MV-4-11 (cell line): ENCODE measurements at regions not wholly inside any gene's neighbourhood (a gene's known extent, or its start where the extent isn't known, plus 50 kb on each side); places are given as distances from the start of the nearest gene placed in this dataset.

Experiments used
- DNase-seq: peaks from one replicate; lab custom pipeline; 2025; lab: John Stamatoyannopoulos, UW

DNA sequence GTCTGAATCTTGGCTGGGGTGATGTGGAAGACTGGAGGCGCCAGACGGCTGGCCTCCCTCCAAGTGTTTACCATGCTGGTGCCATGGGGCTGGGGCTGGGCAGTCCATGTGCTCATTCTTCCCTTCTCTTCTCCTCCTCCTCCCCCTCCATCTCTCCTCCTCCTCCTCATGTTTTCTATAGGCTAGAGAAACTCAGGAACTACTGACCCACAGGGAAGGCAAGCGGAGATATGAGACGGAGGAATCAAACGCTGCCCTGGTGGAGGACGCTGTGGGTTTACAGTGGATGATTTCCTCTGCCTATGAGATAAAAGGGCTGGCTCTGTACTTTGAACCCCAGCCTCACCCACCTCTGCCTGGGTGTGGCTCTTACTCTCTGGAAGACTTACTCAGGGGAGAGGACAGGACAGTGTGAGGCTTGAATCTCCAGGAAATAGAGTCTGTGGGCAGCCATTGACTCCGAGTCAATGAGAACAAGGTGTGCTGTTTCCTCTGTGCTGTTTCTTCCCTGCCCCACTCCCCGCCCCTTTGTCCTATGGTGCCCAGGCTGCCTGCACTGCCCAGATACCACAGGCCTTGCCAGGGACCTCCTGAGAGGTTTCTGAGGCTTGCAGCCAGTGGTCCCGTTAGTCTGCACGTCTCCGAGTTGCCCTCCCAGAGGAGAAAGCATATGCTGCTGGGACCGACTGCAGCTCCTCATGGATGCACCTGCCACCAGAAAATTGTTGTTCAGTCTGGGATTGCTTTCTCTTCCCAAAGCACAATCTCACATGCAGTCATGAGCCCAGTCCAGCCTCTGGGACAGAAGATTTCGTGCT is 132.6 kb upstream of the ARHGAP5 start:
- DNase-seq, result no peak

DNA sequence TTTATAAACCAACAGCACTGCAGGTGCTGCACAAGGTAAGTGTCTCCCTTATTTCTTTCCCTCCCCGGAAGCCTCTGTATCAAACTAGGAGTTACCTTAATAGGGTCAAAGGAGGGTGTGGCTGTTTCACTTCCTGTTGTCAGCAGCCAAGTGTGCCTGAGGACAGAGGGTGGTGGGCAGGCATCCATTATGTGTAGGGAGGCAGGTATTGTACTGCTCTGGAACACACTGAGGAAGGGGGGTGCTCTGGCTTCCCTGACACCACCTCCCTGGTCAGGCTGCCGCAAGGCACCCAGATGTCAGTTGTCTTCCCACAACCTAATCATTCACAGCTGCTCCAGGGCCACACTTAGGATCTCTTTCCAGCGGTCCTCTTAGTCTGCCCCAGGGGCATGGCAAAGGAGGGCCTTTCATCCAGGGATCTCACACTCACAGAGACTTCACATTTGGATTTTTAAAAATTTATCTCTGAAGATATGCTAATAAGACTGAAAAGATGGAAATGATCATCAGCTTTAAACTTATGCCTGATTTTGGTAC is 132.0 kb upstream of the ARHGAP5 start:
- no peak for DNase-seq

DNA sequence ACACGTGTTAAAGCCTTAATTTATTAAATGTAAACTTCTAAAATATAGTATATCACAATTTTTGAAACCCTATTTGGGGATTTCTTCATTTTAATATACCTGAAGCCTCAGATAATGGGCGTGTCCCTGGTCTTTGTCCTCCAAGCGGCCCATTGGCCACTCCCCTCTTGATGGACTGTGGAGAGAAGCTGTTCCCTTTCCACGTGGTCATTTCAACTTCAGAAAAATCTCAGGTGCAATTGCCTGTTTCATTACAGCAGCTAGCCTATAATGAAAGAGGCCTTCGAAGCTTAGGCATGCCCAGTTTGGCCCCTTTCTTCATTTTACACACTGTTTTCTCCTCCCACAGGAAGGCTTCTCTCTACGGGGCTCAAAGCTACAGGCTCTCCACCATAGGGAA is 131.4 kb upstream of the ARHGAP5 start:
- no peak for DNase-seq

DNA sequence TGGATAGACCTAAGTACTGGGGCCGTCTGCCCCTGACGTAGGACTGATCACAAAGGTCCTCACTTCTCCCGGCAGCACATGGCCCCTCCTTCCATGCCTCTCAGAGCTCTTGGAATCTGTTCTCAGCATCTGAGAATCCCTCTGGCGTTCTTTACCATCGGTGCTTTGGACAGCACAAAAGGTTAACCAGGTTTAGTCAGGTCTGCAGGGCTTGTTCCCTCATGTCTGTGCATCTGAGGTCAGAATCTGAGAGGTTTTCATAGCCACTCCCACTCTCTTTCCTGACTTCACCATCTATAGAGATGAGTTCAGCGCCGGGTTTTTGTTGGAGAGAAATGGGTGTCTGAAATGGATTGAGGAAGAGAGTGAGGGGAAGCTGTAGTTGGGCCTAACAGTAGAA is 130.0 kb upstream of the ARHGAP5 start:
- no peak for DNase-seq

DNA sequence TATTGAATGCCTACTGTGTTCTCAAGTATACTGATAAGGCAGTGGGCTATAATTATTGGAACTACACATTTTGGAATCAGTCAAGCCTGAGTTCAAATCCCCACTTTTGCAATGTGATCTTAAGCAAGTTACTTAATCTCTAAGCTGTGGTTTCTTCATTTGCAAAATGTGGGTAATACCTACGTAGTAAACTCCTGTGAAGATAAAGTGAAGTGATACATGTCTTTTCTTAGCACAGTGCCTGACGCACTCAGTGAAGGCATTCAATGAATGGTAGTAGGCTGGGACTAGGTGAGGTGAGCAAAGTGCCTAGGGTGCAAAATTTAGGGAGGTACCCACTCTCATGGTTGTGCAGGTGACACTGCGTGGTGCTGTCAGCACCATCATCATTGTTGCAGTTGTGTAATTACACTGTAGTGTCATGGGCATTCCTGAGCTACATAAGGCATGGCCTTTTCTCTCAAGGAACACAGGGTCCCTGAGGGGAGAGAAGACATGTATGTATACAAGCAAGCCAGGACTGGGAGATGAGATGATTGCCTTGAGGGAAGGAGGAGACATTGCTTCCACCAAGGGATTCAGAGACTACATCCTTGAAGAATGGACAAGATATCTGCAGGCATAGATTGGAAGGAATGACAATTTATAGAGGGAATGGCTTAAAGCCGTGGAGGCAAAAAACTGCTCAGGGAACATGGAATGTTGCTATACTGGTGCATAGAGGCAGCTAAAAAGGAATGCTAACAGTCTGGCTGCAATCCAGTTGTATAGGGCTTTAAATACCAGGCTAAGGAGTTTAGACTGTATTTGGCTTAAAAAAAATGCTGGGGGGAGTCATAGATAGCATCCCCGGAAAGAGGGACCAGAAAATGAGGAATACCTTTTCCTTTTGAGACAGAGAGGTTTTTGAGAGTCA is 129.2 kb upstream of the ARHGAP5 start:
- DNase-seq, result no peak

DNA sequence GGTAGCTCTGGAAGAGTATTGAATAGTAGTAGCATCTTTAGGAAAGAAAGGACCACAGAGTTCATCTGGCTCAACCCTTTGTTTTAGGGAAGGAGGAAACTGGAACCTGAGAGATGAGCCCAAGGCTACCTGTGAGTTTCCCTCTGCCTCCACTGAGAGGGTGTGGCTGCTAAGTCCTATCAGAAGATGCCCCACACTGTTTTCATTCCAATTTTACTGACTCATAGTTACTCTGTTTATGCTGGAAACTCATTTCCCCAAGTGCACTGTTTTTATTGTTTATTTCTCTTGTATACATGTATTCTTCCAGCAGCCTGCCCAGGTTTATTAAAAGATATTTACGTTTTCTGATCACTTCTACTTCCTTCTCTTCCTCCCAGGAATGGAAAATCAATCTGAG is 127.4 kb upstream of the ARHGAP5 start:
- no peak for DNase-seq

DNA sequence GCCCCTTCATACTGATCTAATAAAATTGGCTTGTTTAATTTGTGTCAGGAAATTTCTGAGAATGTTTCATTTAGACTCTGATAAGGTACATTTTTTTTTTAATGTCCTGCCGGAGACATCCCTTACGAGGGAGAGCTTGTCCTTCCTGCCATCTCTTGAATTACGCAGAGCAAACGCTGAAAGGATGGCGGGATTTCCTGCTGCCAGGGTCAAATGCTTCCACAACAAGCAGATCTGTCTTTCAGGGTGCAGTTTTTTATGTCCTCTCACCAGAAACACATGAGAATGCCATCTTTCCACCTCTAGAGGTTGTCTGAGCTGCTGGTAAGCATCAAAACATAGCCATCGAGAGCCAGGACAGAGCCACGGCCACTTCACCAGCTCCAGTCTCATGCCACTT is 126.8 kb upstream of the ARHGAP5 start:
- DNase-seq, result no peak

DNA sequence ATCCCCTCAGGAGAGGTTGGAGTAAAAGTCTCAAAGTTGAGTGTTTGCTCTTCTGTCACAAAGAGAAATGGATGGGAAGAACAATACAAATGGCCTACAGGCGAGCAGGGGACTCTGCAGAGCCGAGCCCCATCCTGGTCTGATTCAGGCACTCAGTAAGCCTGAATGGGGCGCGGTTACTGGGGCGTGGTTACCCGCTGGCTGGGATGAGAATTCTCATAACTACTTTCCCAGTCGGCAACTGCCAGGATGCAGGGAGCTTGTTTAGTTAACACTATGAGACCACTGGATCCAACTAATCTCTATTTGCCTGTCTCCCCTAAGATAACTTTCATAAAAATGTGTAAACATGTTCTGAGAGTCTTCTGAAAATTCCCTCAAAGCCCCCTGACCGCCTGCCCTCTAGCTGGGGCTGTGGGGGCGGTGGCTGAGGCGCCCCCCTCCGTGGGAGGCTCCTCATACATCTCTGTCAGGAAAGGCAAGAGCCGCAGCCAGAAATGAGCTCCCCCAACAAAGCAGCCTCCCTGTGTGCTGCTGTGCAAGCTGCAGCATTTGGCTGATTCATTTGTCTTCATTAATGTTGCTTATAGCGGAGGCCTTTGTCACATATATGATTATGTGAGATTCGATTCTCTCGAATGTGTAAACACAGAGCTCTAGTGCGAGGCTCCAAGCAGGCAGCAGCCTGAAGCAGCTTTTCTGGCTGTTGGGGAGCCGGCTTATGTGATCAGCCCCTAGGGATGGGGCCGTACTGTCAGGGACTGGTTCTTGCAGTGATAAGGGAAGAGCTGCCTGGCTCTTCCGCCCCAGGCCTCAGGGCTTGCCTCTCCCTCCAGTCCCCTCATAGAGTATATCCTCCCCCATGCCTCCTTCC is 126.1 kb upstream of the ARHGAP5 start:
- no peak for DNase-seq

DNA sequence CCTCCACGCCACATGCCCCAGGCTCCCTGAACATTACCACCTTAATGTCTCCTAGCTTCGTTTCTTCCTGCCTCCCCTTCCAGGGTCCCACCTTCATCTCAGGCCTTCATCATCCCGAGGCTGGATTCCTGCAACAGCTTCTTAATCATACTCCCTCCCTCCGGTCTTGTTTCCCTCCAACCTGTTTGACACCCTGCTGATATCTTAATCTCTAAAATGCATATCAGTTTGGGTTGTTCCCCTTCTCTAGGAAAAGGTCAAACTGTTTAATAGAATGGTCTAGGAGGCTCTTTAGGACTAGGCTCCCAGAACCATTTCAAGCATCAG is 125.5 kb upstream of the ARHGAP5 start:
- no peak for DNase-seq

DNA sequence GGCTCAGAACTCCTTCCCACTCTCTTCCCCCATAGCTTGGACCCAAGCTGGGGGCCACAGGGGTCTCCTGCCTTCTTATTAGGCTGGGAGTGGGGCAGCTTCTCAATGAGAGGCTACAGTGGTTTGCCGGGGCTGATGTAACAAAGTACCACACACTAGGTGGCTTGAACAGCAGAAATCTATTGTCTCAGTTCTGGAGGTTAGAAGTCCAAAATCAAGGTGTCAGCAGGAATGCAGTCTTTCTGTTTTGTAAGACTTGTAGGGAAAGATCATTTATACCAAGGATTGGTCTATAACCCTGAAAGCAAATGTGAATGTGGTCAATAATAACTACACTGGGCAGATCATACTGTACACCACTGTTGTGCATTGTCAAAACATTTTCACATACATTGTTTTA is 124.5 kb upstream of the ARHGAP5 start:
- DNase-seq, result no peak

DNA sequence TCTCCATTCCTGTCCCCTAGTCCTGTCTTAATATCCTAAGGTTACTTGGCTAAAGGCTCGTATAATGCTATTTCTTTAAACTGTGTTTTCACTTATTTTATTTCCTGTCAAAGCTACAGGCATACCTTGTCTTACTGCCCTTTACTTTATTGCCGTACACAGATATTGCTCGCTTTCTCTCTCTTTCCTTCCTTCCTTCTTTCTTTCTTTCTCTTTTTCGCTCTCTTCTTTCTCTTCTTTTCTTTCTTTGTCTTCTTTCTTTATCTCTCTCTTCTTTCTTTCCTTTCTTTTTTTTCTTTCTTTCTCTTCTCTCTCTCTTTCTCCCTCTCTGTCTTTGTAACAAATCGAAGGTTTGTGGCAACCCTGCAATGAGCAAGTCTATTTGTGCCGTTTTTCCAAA is 123.9 kb upstream of the ARHGAP5 start:
- DNase-seq, result no peak

DNA sequence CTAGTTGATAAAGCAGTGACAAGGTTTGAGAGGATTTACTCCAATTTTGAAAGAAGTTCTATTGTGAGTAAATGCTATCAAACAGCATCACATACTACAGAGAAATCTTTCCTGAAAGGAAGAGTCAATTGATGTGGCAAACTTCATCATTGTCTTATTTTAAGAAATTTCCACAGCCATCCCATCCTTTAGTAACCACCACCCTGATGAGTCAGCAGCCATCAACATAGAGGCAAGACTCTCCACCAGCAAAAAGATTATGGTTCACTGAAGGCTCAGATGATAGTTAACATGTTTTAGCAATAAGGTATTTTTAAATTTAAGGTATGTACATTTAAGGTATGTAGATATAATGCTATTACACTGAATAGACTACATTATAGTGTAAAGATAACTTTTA is 122.1 kb upstream of the ARHGAP5 start:
- DNase-seq, result no peak

DNA sequence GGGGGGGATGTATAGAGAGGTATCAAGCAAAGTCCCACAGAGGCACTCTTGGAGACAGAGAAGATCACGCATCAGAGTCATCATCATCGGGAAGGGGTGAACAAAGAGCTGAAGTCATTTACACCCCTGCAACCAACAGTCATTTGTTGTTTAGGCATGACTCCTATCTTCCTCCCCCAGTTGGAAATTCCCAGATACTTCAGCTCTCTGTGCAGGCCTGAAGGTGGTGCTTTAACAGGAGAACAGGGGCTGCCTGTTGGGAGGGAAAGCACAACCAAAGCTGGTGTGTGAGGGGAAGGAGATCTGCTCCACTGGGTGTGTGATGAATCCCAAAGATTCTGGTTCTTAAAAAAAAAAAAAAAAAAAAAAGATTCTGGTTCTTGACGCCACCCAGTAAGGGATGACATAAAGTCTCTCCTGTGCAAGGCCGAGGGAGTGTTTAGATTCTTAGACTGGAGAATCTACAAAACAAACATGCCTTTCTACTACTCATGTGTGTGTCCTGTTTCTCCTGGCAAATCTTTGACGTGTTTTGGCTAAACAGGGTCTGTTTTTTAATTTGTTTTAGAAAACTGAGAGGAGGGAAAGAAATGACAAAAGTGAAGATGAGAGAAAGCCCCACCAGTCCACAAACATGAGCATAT is 121.0 kb upstream of the ARHGAP5 start:
- DNase-seq, result no peak

DNA sequence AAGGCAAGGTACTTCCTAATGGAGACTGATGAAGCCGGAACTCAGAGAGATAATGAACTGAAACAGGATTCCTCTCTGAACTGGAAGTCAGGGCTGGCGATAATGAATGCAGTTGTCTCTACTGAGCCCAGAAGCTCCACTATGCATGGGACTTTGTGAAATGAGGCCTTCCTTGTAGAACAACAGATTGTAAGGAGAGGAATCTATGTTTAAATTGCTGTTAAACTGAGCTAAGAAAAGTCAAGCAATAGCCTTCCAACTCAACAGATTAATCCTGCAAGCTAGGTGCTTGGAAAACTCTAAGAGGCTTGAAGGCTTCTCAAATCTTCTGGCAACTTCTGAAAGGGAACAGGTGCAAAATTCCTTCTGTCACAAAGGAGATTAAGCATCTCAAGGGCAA is 119.5 kb upstream of the ARHGAP5 start:
- no peak for DNase-seq

DNA sequence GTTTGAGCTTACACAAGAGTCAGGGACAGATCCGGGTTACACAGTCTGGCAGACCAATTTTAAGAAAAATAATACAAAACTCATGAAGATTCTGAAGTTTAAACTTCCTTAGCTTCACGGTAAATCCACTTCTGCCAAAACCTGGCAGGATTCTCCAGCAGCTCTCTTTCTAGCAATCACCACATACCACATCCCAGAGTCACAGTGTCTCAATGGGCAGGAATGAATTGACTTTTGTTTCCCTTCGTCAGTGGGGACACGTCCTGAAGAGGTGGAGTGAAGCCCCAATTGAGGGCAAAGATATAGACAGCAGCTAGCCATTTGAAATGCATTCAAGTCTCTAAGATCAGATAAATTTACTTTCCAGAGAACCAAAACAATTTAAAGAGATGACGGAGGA is 117.1 kb upstream of the ARHGAP5 start:
- no peak for DNase-seq

DNA sequence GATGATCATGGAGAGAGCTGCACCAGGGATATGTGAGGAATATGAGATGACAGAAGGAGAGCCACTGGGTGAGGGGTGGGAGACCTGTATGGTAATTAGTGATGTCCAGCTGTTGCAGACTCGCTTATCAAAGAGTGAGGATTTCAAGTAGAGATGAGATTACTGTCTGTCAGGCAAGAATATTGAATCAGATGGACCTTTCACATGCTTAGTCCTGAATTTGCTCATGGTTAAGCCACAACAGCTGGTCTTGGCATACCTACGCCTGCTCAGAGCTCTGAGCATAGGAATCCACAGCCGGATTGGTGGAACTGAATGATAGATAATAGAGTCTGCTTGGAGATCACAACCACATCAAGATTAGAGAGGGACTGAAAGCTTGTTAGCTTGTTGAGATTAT is 115.2 kb upstream of the ARHGAP5 start:
- DNase-seq, result no peak

DNA sequence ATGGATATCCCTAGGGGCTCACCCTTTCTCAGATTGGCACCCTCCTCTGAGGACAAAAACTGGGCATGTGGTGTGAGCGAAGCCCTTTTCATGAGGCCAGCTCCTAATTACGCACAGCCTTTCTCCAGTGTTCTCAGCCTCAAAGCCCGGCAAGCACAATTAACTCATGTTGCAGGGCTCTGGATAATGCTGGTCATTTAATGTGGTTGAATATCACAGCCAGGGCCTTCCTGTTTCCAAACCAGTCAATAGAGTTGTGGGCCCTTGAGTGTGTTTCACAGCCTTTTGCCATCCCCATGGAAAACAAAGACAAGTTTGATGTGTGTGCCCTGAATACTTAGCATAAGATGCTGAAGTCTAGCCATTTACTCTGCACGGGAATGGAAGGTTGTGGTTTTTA is 114.2 kb upstream of the ARHGAP5 start:
- DNase-seq, result no peak

DNA sequence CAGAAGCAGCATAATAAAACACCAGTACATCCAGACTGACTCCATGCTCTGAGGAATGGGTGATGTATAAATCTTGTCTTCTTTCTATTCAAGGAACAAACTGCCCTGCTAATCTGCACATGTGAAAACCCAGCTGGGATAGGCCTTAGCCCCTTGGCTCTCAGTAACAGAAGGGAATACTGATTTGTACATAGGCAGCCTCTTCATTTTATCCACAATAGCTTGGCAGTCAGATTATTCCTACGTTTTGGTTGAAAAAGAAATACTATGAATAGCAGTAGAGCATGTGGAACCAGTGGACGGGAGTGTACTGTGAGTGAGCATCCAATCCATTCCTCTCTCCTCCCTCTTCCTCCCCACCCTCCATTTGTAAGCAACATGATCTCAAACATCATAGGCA is 113.5 kb upstream of the ARHGAP5 start:
- DNase-seq, result no peak

DNA sequence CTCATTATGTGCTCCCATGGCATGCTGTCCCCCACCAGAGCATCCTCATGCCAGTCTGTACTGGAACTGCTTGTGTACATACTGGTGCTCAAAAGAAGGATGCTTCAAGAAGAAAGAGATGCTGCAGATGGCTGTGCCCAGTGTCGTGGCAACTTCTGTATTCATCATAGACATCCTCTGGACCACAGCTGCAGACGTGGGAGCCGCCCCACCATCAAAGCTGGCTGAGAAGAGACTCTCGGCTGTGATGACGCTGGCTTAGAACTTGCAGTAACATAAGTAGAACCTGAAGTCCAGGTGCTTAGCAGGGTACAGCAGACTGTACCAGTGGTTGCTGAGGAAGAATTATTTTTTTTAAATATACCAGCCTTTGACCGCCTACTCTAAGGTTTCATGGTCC is 112.6 kb upstream of the ARHGAP5 start:
- no peak for DNase-seq

DNA sequence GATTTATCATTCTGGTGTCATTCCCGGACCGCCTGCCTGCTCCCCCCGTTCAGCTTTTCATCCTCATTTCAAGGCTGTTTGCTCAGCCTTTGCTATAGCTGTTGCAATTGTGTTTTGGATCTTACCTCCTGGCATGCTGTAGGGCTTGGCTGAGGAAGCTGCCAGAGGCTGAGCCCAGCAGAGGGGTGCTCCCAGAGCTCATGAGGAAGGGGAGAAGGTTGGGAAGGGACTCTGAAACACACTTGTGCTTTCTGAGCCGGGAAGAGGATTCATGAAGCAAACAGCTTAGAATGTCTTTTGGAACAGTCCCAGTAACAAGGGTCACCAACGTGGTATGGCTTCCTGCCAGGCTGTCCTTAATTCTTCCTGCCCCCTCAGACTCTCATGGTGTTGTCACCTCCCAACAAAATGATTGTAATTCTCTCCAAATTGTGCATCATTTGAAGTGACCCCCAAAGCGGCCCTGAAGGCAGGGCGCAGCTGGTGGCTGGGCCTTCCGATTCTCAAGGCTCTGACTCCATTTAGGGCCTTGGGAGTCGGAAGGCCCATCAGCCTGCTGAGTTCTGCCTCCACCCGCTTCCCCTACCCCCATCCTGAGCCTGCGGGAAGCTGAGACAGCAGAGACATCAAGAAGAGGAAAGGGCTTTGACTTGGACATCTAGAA is 111.9 kb upstream of the ARHGAP5 start:
- no peak for DNase-seq
